GM18498 (cell line): ENCODE measurements at regions not wholly inside any gene's neighbourhood (a gene's known extent, or its start where the extent isn't known, plus 50 kb on each side); places are given as distances from the start of the nearest gene placed in this dataset.
"Not testable (repeated sequence)": the region's sequence is repeated elsewhere in the genome, so short reads cannot be mapped to it uniquely, and the experiment has no call there.

ENCODE experiments used
- ATAC-seq: cut with Tn5 transposase; IDR thresholded peaks from one replicate; pipeline ENCODE4 v1.9.1; 2021; ENCODE audit warnings: mild to moderate bottlenecking, moderate library complexity; ENCODE audit not compliant: unreplicated experiment

- not testable (repeated sequence) for ATAC-seq
Observed at GRCh38 chr10:65053831-65054351, 1532.7 kb downstream of the REEP3 start.

DNA sequence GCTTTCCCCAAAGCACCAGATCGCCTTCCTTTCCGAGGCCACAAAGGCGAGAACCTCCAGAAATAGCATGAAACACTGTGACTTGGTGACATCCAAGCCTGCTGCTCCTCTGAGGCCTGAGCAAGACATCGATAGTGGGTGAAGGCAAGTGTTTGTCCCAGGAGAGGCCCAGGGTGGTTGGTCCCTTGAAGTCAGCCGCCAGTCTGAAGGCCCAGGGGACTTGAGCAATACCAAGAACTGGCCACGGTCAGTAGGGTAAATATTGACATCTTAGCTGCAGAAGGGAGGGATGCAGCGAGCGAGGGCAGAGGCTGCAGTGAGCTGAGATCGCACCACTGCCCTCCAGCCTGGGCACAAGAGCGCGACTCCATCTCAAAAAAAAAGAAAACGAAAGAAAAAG is 1533.5 kb downstream of the REEP3 start:
- ATAC-seq = not testable (repeated sequence)

- ATAC-seq = no peak
Observed at GRCh38 chr10:65065278-65065677, 1544.1 kb downstream of the REEP3 start.

DNA sequence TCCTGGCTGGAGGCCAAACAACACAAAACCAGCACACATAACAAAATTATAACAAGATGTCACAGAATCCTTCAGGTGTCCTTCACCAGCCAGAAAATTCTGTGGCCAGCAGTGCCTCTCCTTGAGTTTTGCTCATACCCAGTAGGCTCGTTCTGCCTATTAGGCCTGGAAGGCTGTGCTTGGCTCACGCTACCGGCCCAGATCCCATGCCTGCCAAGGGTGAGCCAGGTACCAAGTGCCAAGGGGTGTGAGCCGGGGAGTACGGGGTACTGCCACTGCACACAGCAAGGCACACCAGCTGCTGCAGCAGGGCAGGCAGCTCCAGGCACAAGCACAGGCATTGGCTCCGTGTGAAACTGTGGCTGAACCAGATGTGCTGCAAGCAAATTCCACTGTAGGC is 1562.0 kb downstream of the REEP3 start:
- ATAC-seq = no peak

DNA sequence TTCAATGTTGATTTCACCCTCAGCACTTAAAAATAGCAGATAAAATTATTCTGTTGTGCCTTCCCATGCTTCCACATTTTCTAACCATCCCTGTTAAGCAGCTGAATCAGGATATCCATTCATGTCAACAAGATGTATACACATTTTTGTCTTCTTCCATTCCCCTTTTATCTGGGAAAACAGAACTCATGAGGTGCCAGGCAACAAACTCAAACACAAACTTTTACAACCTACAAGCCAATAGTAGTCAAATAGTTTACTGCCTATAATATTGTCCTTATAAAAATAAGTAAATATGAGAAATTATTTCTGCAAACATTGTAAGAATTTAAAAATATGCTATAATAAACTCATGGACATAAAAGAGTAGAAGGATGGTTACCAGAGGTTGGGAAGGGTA is 1569.8 kb downstream of the REEP3 start:
- no peak for ATAC-seq

DNA sequence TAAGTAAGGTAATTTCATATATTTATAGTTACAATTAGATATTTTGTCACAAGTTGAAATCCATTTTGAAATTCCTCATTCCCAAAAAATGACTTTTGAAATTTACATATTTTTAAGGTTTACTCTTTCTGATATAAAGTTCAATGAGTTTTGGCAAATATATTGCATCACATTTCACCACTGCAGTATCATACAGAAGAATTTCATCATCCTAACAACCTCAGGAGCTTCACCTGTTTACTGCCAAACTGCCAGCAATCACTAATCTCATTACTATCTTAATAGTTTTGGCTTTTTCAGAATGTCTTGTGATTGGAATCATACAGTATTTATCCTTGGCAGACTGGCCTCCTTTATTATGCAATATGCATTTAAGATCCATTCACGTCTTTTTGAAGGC is 1578.9 kb downstream of the REEP3 start:
- no peak for ATAC-seq

DNA sequence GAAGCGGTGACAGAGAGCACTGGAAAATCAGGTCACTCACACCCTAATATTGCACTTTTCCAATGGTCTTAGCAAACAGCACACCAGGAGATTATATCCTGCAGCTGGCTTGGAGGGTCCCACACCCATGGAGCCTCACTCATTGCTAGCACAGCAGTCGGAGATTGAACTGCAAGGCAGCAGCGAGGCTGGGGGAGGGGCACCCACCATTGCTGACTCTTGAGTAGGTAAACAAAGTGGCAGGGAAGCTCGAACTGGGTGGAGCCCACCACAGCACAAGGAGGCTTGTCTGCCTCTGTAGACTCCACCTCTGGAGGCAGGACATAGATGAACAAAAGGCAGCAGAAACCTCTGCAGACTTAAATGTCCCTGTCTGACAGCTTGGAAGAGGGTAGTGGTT is 1579.7 kb downstream of the REEP3 start:
- not testable (repeated sequence) for ATAC-seq

- no peak for ATAC-seq
Observed at GRCh38 chr10:65110009-65110408, 1588.8 kb downstream of the REEP3 start.

- ATAC-seq = not testable (repeated sequence)
Observed at GRCh38 chr10:65111059-65111458, 1589.9 kb downstream of the REEP3 start.

GRCh38 chr10:65112573-65112972 is 1591.4 kb downstream of the REEP3 start:
- ATAC-seq = no peak

GRCh38 chr10:65123120-65123519 is 1601.9 kb downstream of the REEP3 start:
- ATAC-seq = no peak

DNA sequence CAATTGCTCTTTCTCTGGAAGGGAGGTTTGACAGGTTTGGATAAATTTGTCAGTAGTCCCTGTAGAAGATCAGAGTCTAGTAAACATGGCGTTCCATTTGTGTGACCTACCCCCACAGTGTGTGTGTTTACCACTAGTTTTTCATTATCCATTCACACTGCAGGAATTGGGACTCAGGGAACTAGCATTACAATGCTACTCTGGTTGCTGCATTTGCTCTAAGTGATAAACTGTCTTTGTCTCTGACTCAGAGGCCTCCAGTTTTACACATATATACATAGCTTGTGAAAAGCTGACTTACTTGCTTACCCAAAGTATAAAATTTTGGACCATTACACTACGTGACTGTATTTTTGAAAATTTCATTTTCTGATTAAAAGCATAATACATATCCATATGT is 1604.0 kb downstream of the REEP3 start:
- no peak for ATAC-seq

DNA sequence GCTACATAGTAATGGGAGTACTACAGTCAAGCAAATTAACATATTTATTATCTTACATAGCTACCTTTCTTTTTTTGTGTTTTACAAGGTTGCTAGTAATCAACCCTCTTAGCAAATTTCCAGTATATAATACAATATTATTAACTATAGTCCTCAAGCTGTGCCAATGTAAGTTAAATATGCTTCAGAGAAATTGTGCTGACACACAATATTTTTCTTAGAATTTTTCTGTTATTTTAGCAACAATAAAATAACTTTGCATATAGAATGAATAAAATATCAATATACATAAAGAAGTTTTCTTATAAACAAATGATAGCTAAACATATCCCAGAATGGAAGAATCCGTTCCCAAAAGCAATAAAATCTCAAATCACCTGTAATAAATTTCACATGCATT is 1605.1 kb downstream of the REEP3 start:
- ATAC-seq = no peak

DNA sequence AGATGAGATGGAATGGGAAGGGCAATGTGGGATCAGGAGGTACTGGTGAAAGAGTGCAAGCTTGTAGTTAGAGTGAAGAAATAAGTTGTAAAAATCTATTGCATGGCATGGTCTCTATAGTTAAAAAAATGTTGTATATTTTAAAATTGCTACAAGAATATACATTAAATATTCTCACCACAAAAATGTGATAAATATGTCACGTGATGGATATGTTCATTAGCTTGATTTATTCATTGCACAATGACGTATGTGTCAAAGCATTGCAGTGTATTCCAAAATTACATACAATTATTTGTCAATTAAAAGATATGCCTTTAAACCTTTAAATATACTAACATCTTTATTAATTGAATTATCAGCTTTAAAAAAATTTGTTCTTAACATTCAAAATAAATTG is 1607.1 kb downstream of the REEP3 start:
- ATAC-seq = no peak

- ATAC-seq = no peak
Observed at GRCh38 chr10:65130162-65130758, 1609.1 kb downstream of the REEP3 start.

DNA sequence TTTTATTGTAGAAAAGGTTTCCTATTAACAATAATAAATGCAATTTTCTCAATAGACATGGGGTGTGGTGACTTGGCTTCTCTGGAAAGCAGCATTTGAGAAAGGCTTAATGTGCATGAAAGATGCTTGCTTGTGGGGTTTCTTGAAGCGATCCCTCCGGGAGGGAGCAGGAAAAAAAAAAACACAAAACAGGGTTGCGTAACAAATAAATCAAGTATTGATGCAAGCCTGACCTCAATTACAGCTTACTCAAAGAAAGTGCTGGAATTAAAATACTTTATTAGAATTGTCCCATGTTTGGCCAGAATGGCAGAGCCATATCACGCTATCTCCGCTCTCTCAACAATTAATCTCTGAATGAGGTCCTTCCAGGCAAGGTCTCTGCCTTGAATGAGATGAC is 1612.5 kb downstream of the REEP3 start:
- no peak for ATAC-seq

DNA sequence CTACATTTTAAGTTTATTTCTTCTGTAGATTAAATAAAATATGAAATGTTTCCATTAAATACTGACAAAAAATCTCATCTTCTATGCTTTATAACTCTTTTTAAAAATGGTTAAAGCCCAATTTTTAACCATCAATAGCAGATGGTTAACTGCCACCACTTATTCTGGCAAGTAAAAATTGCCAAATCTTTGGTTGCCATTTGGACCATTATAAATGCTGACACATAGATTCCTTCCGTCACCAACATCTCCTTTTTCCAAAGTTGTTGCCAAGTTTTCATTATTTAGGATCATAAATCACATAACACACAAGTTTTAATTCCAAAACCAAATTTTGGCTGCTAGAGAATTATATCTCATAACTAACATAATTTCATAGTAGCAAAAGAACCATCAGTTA is 1614.3 kb downstream of the REEP3 start:
- no peak for ATAC-seq

DNA sequence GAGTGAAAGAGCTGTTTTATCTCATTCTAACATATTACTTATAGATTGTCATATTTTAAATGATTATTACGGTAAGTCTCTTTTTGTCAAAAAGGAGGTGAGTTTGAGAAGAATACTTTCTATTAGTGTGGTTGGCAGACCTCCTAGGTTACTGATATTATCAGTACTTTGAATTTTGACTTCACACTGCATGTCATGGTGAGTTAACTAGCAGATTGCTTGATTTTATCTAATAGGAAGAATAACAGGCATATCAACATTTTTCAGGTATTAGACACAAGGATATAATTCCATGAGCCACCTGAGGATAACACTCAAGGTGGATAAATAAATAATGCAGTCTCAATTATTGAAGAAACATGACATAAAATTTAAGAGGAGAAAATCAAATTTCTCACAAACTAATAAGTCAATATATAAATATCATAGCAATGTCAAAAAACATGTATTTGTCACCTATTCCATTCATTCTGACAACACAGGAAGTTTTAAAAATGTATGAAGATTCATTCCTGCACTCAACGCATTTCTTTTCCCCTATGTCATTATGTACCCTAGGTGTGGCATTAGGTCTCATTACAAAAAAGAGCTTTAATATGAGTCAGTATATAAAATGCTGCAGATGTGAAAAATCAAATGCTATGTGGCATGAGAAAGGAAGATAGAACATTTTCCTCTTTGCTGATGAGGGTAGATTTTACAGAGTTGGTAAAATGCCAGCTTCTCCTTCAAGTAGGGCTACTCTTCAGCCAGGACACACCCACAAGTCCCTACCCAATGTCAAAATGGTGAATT is 1621.6 kb downstream of the REEP3 start:
- ATAC-seq = no peak

- ATAC-seq = no peak
Observed at GRCh38 chr10:65143723-65144122, 1622.5 kb downstream of the REEP3 start.

DNA sequence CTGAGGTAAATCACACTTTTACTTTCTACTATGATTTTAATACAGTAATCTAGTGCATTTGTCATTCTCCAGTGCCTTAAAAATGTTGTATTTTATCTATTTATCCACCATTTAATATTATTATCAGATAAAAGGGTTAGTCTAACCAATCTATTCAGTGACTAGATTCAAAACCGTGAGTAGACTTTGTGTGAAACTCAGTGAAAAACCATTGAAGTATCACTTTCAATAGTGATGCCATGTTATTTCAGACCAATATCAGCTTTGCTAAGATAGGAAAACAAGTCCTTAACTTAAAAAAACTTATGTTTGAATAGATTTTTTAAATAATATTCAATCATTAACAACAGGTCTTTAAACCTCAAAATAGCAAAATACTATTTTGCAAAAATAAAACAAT is 1628.7 kb downstream of the REEP3 start:
- no peak for ATAC-seq

DNA sequence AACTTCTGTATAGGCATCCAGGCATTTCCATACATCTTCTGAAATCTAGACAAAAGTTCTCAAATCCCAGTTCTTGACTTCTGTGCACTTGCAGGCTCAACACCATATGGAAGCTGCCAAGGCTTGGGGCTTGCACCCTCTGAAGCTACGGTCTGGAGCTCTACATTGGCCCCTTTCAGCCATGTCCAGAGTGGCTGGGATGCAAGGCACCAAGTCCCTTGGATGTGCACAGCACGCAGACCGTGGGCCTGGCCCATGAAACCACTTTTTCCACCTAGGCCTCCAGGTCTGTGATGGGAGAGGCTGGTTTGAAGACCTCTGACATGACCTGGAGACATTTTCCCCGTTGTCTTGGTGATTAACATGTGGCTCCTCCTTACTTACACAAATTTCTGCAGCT is 1645.1 kb downstream of the REEP3 start:
- no peak for ATAC-seq

- no peak for ATAC-seq
Observed at GRCh38 chr10:65172249-65172648, 1651.0 kb downstream of the REEP3 start.
